Muscle layer of colon (tissue), 2 donors: ENCODE measurements at regions not wholly inside any gene's neighbourhood (a gene's known extent, or its start where the extent isn't known, plus 50 kb on each side); places are given as distances from the start of the nearest gene placed in this dataset.

Source experiments
- H3K27ac ChIP-seq: one replicate; pipeline ENCODE4 v1.7.0; 2013; ENCODE audit warnings: low read depth, mild to moderate bottlenecking, low read length, moderate library complexity
- H3K27me3 ChIP-seq, 2 donors: one replicate each; pipeline ENCODE4 v1.7.0; 2013; ENCODE audit warnings: low read length in 2 of 2, mild to moderate bottlenecking in 2 of 2; ENCODE audit not compliant: insufficient read depth in 2 of 2, control insufficient read depth in 1 of 2
- H3K36me3 ChIP-seq: one replicate; pipeline ENCODE4 v1.7.0; 2013; ENCODE audit warnings: mild to moderate bottlenecking, low read length; ENCODE audit not compliant: insufficient read depth
- H3K4me1 ChIP-seq: one replicate; pipeline ENCODE4 v1.7.0; 2013; ENCODE audit warnings: mild to moderate bottlenecking, low read length; ENCODE audit not compliant: insufficient read depth
- H3K4me3 ChIP-seq, 2 donors: one replicate each; pipeline ENCODE4 v1.7.0; 2013; ENCODE audit warnings: low read length in 2 of 2, low read depth in 1 of 2, mild to moderate bottlenecking in 1 of 2, moderate library complexity in 1 of 2
- H3K9ac ChIP-seq: one replicate; pipeline ENCODE4 v1.7.0; 2013; ENCODE audit warnings: low read length
- H3K9me3 ChIP-seq: one replicate; pipeline ENCODE4 v1.7.0; 2013; ENCODE audit warnings: mild to moderate bottlenecking, low read length
- donor health status: abdominal sarcoma.
- donor health status: Adenocarcinoma of cecum.

DNA sequence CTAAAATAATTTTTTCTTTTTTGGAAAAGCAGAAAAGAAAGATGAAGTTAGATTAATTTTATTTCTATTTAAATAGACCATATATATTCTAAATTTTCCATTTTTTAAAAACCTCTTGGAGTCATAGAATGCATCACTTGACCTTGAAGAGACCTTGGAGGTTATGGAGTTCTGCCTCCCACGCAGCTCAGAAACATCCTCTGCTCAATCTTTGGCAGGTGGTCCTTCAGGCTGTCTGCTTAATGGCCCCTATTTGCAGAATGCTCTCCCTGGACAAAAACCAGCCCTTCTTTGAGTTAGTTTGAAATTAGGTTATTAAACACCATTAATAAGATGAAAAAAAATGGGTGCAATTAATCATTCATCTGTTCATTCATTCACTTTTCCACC lies 194.1 kb upstream of the TLL1 start:
- H3K27me3 ChIP-seq = no peaks in the 10 kb centered on the region
- H3K4me3 ChIP-seq = no peak overlapping the region
- no peak overlapping the region for H3K9ac ChIP-seq
- no peaks in the 10 kb centered on the region for H3K4me1 ChIP-seq
- no peaks in the 10 kb centered on the region for H3K9me3 ChIP-seq
- no peak overlapping the region for H3K27ac ChIP-seq
- H3K36me3 ChIP-seq = no peaks in the 10 kb centered on the region

DNA sequence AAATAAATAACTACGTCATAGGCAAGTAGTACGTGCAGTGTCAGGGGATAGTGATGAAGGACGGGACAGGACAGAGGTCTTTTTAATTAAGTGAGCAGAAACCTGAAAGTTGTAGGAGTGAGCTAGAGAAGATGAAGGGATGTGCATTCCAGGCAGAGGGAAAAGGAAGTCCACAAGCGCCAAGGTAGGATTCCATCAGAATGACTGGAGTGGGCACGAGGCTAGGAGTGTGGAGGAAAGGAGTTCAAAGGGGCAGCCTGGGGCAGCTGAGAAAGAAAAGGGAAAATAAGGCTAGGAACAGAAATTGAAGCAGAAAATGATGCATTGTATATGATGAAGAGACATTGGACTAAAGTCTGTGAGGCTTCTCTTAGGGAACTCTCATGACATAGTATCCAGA lies 192.2 kb upstream of the TLL1 start:
- Histone ChIP-seq H3K27ac (no peak overlapping the region), H3K9ac (no peak overlapping the region), H3K4me1 (no peaks in the 10 kb centered on the region), H3K4me3 (no peak overlapping the region), H3K36me3 (no peaks in the 10 kb centered on the region), H3K27me3 (no peaks in the 10 kb centered on the region), H3K9me3 (no peaks in the 10 kb centered on the region)

DNA sequence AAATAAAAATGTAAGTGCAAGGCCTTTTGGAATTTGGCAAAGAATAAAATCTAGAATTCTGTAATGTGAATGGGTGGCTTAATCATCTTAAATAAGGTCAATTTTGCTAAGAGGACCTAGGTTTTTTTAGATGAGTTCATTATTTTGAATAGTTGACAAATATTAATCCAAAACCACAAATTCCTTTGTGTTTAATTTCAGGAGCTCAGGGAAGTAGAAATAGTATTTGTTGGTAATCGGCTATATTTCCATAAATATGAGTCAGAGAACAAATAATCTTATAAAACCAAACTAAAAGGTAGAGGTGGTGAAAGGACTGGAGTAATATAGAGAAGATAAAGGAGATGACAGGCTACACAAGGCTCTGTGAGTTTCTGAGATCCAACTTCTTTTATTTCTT lies 190.4 kb upstream of the TLL1 start:
- H3K9ac ChIP-seq = no peak overlapping the region
- no peaks in the 10 kb centered on the region for H3K27me3 ChIP-seq
- no peaks in the 10 kb centered on the region for H3K4me1 ChIP-seq
- no peaks in the 10 kb centered on the region for H3K36me3 ChIP-seq
- H3K9me3 ChIP-seq = no peaks in the 10 kb centered on the region
- no peak overlapping the region for H3K4me3 ChIP-seq
- H3K27ac ChIP-seq = no peak overlapping the region

DNA sequence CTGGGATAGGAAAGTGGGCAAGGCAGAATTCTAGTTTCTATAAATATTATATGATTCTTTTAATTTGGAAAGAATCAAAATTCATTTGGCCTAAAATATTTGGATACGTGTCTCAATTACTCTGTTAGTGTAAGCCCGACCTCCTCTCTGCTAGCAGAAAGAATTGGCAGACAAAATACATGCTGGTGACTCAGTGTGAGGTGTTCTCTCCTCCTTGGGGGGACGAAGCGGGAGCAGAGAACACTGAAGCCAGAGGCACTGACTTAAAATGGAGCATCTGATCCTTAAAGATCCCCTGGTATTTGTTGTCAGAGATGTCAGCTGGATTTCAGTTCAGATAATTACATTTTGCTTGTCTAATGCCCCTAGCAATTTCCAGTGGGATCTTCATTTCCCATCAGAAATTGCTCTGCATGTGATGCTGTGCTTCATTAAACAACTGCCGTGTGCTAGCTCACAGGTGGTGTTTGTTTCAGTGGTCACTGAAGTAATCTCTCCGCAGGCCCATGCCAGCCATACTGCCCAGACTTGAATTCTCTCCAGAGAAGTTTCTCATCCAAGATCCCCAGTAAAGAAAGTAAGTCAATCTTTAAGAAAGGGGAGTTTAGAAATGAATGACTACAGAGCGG lies 188.7 kb upstream of the TLL1 start:
- H3K36me3 ChIP-seq = no peaks in the 10 kb centered on the region
- no peaks in the 10 kb centered on the region for H3K27me3 ChIP-seq
- H3K9ac ChIP-seq = no peak overlapping the region
- no peak overlapping the region for H3K4me3 ChIP-seq
- H3K9me3 ChIP-seq = no peaks in the 10 kb centered on the region
- H3K4me1 ChIP-seq = no peaks in the 10 kb centered on the region
- no peak overlapping the region for H3K27ac ChIP-seq

DNA sequence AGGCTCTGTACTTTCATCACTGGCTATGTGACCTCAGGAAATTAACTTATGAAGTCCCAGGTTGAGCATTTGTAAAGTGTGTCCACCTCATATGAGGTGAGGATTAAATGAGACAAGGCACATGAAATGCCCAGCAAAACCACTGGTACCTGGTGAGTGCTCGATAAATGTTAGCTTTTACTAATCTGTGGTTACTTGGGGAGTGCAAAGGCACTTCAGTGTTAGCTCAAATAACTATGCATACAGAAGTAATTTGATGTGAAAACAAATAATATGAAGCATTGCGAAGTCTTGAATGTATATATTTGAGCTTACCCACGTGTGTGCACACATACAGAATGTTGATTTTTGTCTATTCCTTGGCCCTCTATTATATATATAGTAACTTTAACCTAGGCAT lies 186.3 kb upstream of the TLL1 start:
- Histone ChIP-seq H3K27ac (no peak overlapping the region), H3K9ac (no peak overlapping the region), H3K4me3 (no peak overlapping the region), H3K4me1 (no peaks in the 10 kb centered on the region), H3K9me3 (no peaks in the 10 kb centered on the region), H3K36me3 (no peaks in the 10 kb centered on the region), H3K27me3 (no peaks in the 10 kb centered on the region)

DNA sequence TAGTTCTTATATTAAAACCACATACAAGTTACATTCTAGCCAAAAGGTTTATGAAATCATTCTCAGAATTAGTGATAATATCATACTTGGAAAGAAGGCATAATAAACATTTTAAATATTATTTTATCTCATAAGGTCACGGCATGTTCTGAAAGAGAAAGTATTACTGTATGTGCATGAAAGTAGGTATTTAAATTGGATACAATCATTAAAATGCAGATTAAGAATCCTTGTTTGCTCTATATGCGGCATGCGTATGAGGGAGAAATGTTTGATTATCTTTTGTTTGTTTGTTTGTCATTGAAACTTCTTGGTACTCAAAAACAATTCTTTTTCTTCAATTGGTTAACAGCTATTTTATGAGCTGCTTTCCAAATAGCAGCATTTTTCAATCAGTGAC lies 183.9 kb upstream of the TLL1 start:
- Histone ChIP-seq H3K4me1 (no peaks in the 10 kb centered on the region), H3K4me3 (no peak overlapping the region)

DNA sequence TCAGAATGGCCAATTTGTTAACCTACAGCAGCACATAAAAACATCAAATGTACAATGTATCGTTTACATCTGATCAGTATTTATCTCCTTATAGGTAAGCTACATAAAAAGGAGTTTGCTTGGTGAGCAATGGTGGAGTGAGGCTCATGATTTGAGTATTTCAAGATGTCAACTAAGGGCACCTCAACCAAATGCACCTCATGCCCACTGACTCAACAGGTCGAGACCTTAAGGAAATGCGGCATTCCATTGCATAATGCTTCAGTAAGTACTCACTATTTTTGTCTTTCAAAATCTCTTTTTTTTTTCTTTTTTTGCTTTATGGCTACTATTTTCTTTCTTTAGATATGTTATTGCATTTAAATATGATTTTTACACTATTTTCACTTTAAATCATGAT lies 181.0 kb upstream of the TLL1 start:
- Histone ChIP-seq H3K9ac (no peak overlapping the region), H3K4me3 (no peak overlapping the region), H3K4me1 (no peaks in the 10 kb centered on the region), H3K27ac (no peak overlapping the region), H3K27me3 (no peaks in the 10 kb centered on the region), H3K9me3 (no peaks in the 10 kb centered on the region), H3K36me3 (no peaks in the 10 kb centered on the region)

More for the DNA sequence above, 183.9 kb upstream of the TLL1 start:
- no peak overlapping the region for H3K9ac ChIP-seq
- no peak overlapping the region for H3K27ac ChIP-seq
- no peaks in the 10 kb centered on the region for H3K9me3 ChIP-seq
- H3K27me3 ChIP-seq = no peaks in the 10 kb centered on the region
- H3K36me3 ChIP-seq = no peaks in the 10 kb centered on the region

DNA sequence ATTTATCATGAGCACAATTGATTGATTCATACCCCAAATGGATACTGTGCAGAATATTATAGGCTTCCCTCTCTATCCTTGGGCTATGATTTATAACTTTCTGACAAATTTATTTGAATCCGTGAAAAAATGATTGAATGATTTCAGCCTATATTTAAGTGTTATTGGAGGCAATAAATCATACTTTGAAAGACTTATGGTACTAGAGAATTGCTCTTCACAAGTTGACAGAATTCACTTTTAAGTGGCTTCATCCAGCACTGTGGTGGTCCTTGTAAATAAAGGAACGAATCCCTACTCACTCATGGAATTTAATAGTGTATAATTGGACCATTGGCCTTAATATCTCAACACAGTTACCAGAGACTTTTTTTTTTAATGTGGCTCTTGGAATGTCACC lies 174.8 kb upstream of the TLL1 start:
- Histone ChIP-seq H3K27ac (no peak overlapping the region), H3K9me3 (no peaks in the 10 kb centered on the region), H3K36me3 (no peaks in the 10 kb centered on the region), H3K4me1 (no peaks in the 10 kb centered on the region), H3K27me3 (no peaks in the 10 kb centered on the region), H3K4me3 (no peak overlapping the region), H3K9ac (no peak overlapping the region)

DNA sequence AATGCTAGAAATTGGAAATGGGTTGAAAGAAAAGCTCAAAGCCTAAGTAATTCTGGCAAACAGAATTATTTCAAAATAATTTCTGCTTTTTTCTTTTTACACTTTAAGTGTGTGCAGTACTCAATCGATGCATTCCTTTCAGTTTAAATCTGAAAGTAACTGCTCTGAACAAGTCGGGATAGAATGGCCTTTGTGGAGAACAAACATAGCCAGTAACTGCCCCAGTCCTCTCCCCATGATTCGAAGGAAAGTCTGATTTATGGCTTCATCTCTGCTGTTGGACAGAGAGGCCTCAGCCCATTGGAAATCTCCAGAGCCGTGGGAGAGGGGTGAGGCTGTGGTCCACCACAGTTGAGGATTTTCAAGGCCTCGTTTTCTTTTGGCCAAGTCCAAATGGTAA lies 174.0 kb upstream of the TLL1 start:
- H3K4me1 ChIP-seq = no peaks in the 10 kb centered on the region
- H3K27ac ChIP-seq = no peak overlapping the region
- H3K9ac ChIP-seq = no peak overlapping the region
- no peaks in the 10 kb centered on the region for H3K9me3 ChIP-seq
- no peaks in the 10 kb centered on the region for H3K36me3 ChIP-seq
- H3K27me3 ChIP-seq = no peaks in the 10 kb centered on the region
- no peak overlapping the region for H3K4me3 ChIP-seq

DNA sequence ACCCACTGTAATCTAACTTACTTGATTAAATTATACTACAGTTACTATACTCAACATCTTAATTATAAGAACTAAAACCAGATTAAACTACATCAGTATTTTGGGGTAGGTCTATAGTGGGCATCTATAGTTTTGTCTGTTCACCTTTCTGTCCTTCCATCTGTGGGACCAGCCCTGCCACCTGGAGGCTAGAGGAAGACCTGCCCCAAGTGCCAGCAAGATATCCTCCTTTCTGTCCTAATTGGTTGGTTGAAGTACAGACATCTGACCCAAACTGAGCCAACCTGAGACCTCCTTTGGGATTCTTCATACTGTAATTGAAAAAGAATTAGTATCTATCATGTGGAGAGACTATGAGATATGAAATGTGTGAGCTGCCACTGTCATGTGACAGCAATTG lies 172.2 kb upstream of the TLL1 start:
- H3K27ac ChIP-seq = no peak overlapping the region
- H3K4me1 ChIP-seq = no peaks in the 10 kb centered on the region

DNA sequence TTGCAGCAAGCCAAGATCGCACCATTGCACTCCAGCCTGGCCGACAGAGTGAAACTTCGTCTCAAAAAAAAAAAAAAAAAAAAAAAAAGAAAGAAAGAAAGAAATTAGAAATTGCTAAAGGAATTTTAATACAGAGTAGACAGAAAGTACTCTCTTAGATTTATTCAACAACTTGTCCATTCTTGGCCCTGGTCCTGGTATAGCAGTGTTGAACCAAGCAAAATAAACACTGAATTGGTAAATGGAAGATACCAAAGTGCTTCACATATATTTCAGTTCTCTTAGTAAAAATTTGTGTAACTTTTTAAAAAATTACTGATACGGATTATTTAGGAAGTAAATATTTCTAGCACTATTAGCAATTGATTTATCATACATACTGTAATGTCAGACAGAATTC lies 165.9 kb upstream of the TLL1 start:
- Histone ChIP-seq H3K9me3 (no peaks in the 10 kb centered on the region), H3K4me3 (no peak overlapping the region), H3K9ac (no peak overlapping the region), H3K4me1 (no peaks in the 10 kb centered on the region), H3K27me3 (no peaks in the 10 kb centered on the region), H3K36me3 (no peaks in the 10 kb centered on the region), H3K27ac (no peak overlapping the region)

More for the DNA sequence above, 172.2 kb upstream of the TLL1 start:
- H3K36me3 ChIP-seq = no peaks in the 10 kb centered on the region
- H3K9me3 ChIP-seq = no peaks in the 10 kb centered on the region
- H3K27me3 ChIP-seq = no peaks in the 10 kb centered on the region
- no peak overlapping the region for H3K4me3 ChIP-seq
- no peak overlapping the region for H3K9ac ChIP-seq

DNA sequence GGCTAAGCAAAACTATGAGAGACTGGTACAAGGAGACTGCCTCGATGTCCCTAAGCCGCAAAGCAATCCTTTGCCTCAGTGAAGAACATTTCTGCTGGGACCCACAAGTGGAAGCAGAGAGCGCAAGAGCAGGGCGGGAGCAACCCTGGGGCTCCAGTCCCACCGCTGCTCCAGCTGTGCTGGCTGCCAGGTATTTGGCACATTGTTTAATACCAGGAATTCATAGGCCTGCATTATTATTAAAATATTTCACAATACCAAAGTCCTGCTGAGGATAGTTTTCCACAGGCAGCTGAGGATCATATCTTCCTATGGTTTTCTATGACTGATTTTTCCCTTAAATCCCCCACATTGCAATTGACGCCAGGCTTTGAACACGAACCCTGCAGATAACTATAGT lies 163.5 kb upstream of the TLL1 start:
- Histone ChIP-seq H3K4me3 (no peak overlapping the region), H3K36me3 (no peaks in the 10 kb centered on the region), H3K27ac (no peak overlapping the region), H3K27me3 (no peaks in the 10 kb centered on the region), H3K4me1 (no peaks in the 10 kb centered on the region), H3K9ac (no peak overlapping the region), H3K9me3 (no peaks in the 10 kb centered on the region)
